Uterus (tissue), 2 donors: ENCODE measurements at regions not wholly inside any gene's neighbourhood (a gene's known extent, or its start where the extent isn't known, plus 50 kb on each side); places are given as distances from the start of the nearest gene placed in this dataset.

Experiments used
- CTCF ChIP-seq, 4 experiments: fragments of 200-600 bp in 2 of 4; fragments of 450-650 bp in 2 of 4; sonication (generic) in 2 of 4; IDR thresholded peaks; one replicate each; pipeline ENCODE4 v1.5.1; 2016 to 2019; ENCODE audit warnings: antibody characterized with exemption in 4 of 4, mild to moderate bottlenecking in 2 of 4, moderate library complexity in 1 of 4
- POLR2A ChIP-seq, 2 donors: fragments of 450-650 bp; IDR thresholded peaks; one replicate each; pipeline ENCODE4 v1.6.1; 2016; ENCODE audit warnings: antibody characterized with exemption in 2 of 2, mild to moderate bottlenecking in 1 of 2, moderate library complexity in 1 of 2

- TF ChIP-seq CTCF (IDR thresholded peaks at IDR 0.05): no peak
- TF ChIP-seq POLR2A (IDR thresholded peaks at IDR 0.05): no peak
Observed at GRCh38 chr13:97901716-97902115, 51.8 kb upstream of the IPO5 start.
